Esophagus squamous epithelium (tissue), 5 donors: ENCODE measurements at regions not wholly inside any gene's neighbourhood (a gene's known extent, or its start where the extent isn't known, plus 50 kb on each side); places are given as distances from the start of the nearest gene placed in this dataset.

Experiments used
- DNase-seq: peaks from one replicate; lab custom pipeline; 2025; lab: John Stamatoyannopoulos, UW
- H3K27ac ChIP-seq, 4 donors: fragments of 200-600 bp; sonication (generic); one replicate each; pipeline ENCODE4 v1.5.1; 2016 to 2019; ENCODE audit warnings: mild to moderate bottlenecking in 1 of 4
- H3K27me3 ChIP-seq, 4 donors: fragments of 200-600 bp; sonication (generic); 1 replicate in 3 of 4; 2 replicates in 1 of 4; pipeline versions ENCODE4 v1.5.1 to v1.6.0; 2017 to 2021; ENCODE audit warnings: antibody characterized with exemption in 1 of 4
- H3K36me3 ChIP-seq, 3 donors: fragments of 200-600 bp; sonication (generic); one replicate each; pipeline ENCODE4 v1.5.1; 2016 to 2019
- H3K4me1 ChIP-seq, 3 donors: fragments of 200-600 bp; sonication (generic); one replicate each; pipeline ENCODE4 v1.5.1; 2017 to 2019
- H3K4me3 ChIP-seq, 4 donors: fragments of 200-600 bp; sonication (generic); 1 replicate in 3 of 4; 2 replicates in 1 of 4; pipeline ENCODE4 v1.5.1; 2016 to 2019; ENCODE audit warnings: mild to moderate bottlenecking in 2 of 4, moderate library complexity in 1 of 4
- H3K9me3 ChIP-seq, 3 donors: fragments of 200-600 bp; sonication (generic); one replicate each; pipeline ENCODE4 v1.5.1; 2016 to 2019
- POLR2A ChIP-seq, 4 donors: fragments of 450-650 bp; IDR thresholded peaks; one replicate each; pipeline ENCODE4 v1.6.1; 2017; ENCODE audit warnings: antibody characterized with exemption in 4 of 4, mild to moderate bottlenecking in 4 of 4, moderate library complexity in 3 of 4
- WGBS, 2 donors: methylation state at CpG; one replicate each; pipeline ENCODE4 v1.1.5; 2018; 5-methylcytosine and 5-hydroxymethylcytosine counted together
- intact Hi-C: fragments of 100-400 bp; cut with DNase I; formaldehyde crosslinking; loops from one replicate; pipeline ENCODE4 v1.15.0; 2022
- TF ChIP-seq, protein P1 (sequence below), 6 experiments: fragments of 450-650 bp in 4 of 6; fragments of 200-600 bp in 2 of 6; sonication (generic) in 2 of 6; IDR thresholded peaks; one replicate each; pipeline ENCODE4 v1.5.1; 2016 to 2019; ENCODE audit warnings: antibody characterized with exemption in 6 of 6, mild to moderate bottlenecking in 4 of 6, moderate library complexity in 4 of 6
- donor health status: DM: yes; HTN: yes; CAD: no.

DNA sequence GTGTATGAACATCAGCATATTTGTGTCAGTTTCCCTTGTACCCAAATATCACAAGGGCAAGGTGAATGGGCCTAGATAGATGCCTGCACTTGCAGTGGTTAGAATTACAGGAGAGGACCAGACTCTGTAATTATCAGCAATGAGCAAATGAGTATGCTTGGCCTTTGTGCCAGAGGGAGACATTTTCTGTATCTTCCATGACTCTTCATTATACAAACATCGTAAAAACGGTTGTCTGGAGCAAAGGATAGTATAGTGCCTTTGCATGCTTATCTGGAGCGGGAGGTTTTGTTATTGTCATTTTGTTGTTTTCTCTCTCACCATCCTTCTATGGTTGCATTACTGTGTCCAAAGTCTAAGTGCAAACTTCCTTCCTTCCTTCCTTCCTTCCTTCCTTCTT lies 1568.5 kb upstream of the NUDT12 start:
- DNase-seq = no peak
- Histone ChIP-seq H3K4me1 (no peaks in the 10 kb centered on the region), H3K36me3 (no peaks in the 10 kb centered on the region), H3K27me3 (no peaks in the 10 kb centered on the region), H3K9me3 (no peaks in the 10 kb centered on the region), H3K4me3 (no peak overlapping the region), H3K27ac (no peak overlapping the region)
- WGBS, 2 donors = 84 to 93% methylated on average over 3 of the region's 3 CpGs
- intact Hi-C loops = no loop called here
- TF ChIP-seq, protein P1, sequence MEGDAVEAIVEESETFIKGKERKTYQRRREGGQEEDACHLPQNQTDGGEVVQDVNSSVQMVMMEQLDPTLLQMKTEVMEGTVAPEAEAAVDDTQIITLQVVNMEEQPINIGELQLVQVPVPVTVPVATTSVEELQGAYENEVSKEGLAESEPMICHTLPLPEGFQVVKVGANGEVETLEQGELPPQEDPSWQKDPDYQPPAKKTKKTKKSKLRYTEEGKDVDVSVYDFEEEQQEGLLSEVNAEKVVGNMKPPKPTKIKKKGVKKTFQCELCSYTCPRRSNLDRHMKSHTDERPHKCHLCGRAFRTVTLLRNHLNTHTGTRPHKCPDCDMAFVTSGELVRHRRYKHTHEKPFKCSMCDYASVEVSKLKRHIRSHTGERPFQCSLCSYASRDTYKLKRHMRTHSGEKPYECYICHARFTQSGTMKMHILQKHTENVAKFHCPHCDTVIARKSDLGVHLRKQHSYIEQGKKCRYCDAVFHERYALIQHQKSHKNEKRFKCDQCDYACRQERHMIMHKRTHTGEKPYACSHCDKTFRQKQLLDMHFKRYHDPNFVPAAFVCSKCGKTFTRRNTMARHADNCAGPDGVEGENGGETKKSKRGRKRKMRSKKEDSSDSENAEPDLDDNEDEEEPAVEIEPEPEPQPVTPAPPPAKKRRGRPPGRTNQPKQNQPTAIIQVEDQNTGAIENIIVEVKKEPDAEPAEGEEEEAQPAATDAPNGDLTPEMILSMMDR (IDR thresholded peaks at IDR 0.05) = no peak
- no peak for TF ChIP-seq POLR2A (IDR thresholded peaks at IDR 0.05)

DNA sequence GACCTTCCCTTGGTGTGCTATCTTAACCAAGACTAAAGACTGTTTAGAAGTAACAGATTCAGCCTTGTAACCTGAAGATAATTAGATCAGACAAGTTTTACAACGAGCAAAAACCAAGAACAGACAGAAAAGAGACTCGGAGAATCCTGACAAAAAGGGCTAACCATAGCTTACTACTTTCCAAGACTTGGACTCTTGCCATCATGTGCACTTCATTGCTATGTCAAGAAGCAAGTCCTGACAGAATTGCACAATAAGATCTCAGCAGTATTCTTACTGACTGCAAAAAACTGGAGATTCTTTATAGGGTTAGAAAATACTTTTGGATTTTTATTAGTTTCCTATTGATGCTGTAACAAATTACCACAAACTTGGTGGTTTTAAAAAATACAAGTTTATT lies 1539.0 kb upstream of the NUDT12 start:
- DNase-seq = no peak
- intact Hi-C loops = no loop called here
- Histone ChIP-seq H3K27me3 (no peaks in the 10 kb centered on the region), H3K4me1 (no peaks in the 10 kb centered on the region), H3K9me3 (no peaks in the 10 kb centered on the region), H3K36me3 (no peaks in the 10 kb centered on the region), H3K4me3 (no peak overlapping the region), H3K27ac (no peak overlapping the region)
- WGBS, 2 donors = 17 to 19% methylated on average over 2 of the region's 2 CpGs
- TF ChIP-seq, protein P1 (IDR thresholded peaks at IDR 0.05) = no peak
- no peak for TF ChIP-seq POLR2A (IDR thresholded peaks at IDR 0.05)

DNA sequence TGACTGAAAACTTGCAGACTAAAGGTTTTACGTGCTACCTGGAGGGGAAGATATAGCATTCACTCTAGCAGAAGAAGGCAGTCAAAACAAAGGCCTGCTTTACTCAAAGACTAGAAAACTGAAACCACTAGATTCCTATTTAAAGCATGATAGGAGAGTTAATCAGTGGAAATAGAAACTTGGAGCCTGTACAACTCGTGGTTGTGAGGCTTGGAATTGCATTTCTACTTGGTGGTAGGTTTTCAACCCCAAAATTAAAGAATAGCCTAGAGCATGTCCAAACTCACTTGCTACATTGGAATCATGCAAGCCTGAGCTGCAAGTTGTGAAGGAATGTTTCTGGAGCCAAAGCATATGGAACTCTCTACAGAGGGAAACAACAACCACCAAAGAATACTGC lies 1526.4 kb upstream of the NUDT12 start:
- Histone ChIP-seq H3K36me3 (no peaks in the 10 kb centered on the region), H3K27me3 (no peaks in the 10 kb centered on the region), H3K27ac (no peak overlapping the region), H3K9me3 (peaks cover 0 to 5% (median 0%) of the 10 kb centered on the region in 3 donors), H3K4me1 (no peaks in the 10 kb centered on the region), H3K4me3 (no peak overlapping the region)
- TF ChIP-seq, protein P1 (IDR thresholded peaks at IDR 0.05) = no peak
- TF ChIP-seq POLR2A (IDR thresholded peaks at IDR 0.05) = no peak
- 37 to 56% methylated on average over 2 of the region's 2 CpGs for WGBS, 2 donors
- intact Hi-C loops = no loop called here
- no peak for DNase-seq

DNA sequence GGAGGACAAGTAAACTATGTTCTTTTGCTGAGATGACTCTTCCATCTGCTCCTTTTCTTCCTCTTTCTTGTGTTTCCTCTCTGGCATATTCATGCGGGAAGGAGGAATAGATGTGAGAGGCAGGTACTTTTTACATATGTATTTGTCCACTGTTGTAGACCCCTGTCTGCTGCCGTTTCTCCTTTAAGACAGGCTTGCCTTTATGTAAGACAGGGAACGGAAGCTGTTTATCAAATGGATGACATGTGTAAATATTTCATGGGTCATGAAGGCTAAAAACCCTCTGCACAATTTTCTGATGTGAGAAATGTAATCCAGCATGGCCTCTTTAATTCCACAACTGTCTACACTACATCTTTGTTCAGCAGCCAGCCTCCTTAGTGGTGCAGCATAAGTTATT lies 1525.5 kb upstream of the NUDT12 start:
- Histone ChIP-seq H3K36me3 (no peaks in the 10 kb centered on the region), H3K27me3 (no peaks in the 10 kb centered on the region), H3K4me1 (no peaks in the 10 kb centered on the region), H3K27ac (no peak overlapping the region), H3K9me3 (peaks cover 0 to 5% (median 0%) of the 10 kb centered on the region in 3 donors), H3K4me3 (no peak overlapping the region)
- TF ChIP-seq, protein P1 (IDR thresholded peaks at IDR 0.05) = no peak
- no peak for TF ChIP-seq POLR2A (IDR thresholded peaks at IDR 0.05)
- 16 to 30% methylated on average over 3 of the region's 3 CpGs for WGBS, 2 donors
- no peak for DNase-seq
- intact Hi-C loops = no loop called here

DNA sequence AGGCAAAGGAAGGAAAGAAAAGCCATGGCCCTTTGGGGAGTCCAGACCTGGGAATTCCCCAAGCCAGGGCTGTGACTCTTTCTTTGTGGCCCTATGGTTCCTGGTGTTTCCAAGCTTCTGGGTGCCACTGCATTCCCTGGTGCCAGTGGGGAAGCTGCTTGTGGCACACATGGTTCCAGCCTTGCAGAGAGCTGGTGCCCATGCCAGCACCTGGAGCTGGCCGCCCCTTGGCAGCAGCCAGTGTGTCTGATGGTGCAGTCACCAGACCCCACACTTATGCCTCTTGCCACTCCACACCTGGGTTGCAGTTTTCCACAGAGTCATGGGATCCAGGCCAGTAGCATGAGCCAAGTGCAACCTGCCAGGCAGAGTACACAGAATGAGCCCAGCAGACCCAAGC lies 1495.3 kb upstream of the NUDT12 start:
- no peak overlapping the region for H3K27ac ChIP-seq
- no peak overlapping the region for H3K4me3 ChIP-seq
- intact Hi-C loops = no loop called here
- no peaks in the 10 kb centered on the region for H3K36me3 ChIP-seq
- TF ChIP-seq POLR2A (IDR thresholded peaks at IDR 0.05) = no peak
- TF ChIP-seq, protein P1 (IDR thresholded peaks at IDR 0.05) = no peak
- H3K27me3 ChIP-seq = no peaks in the 10 kb centered on the region
- H3K4me1 ChIP-seq = no peaks in the 10 kb centered on the region
- peaks cover 0 to 21% (median 0%) of the 10 kb centered on the region in 3 donors for H3K9me3 ChIP-seq
- WGBS, 2 donors = no CpG with 5 or more reads among the region's 1 CpG
- no peak for DNase-seq
